ENCODE measurements at regions not wholly inside any gene's neighbourhood (a gene's known extent, or its start where the extent isn't known, plus 50 kb on each side); places are given as distances from the start of the nearest gene placed in this dataset.
"Not testable (repeated sequence)": the region's sequence is repeated elsewhere in the genome, so short reads cannot be mapped to it uniquely, and the experiment has no call there.

DNA sequence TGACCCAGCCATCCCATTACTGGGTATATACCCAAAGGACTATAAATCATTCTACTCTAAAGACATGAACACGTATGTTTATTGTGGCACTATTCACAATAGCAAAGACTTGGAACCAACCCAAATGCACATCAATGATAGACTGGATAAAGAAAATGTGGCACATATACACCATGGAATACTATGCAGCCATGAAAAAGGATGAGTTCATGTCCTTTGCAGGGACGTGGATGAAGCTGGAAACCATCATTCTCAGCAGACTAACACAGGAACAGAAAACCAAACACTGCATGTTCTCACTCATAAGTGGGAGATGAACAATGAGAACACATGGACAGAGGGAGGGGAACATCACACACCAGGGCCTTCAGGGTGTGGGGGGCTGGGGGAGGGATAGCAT is 634.2 kb downstream of the IQCM start:
- H3K27me3 Mint-ChIP-seq; H3K27ac Mint-ChIP-seq; H3K4me3 Mint-ChIP-seq; intact Hi-C loops (cut with micrococcal nuclease); H3K4me1 Mint-ChIP-seq; H3K9me3 Mint-ChIP-seq; DNase-seq; H3K36me3 Mint-ChIP-seq (ENCODE audit: low read depth): not testable (repeated sequence)

DNA sequence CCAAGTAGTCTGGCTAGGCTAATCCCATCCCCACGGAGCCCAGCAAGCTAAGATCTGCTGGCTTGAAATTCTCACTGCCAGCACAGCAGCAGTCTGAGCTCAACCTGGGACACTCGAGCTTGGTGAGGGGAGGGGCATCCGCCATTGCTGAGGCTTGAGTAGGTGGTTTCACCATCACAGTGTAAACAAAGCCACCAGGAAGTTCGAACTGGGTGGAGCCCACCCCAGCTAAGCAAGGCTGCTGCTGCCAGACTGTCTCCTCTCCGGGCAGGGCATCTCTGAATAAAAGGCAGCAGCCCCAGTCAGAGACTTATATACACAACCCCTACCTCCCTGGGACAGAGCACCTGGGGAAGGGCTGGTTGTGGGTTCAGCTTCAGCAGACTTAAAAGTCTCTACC is 639.6 kb downstream of the IQCM start:
- no peaks in the 10 kb centered on the region for H3K4me1 Mint-ChIP-seq
- no peaks in the 10 kb centered on the region for H3K36me3 Mint-ChIP-seq (ENCODE audit: low read depth)
- DNase-seq, result no peak
- intact Hi-C loops (cut with micrococcal nuclease), result no loop called here
- H3K4me3 Mint-ChIP-seq, result no peak overlapping the region
- no peaks in the 10 kb centered on the region for H3K9me3 Mint-ChIP-seq
- no peak overlapping the region for H3K27ac Mint-ChIP-seq
- no peaks in the 10 kb centered on the region for H3K27me3 Mint-ChIP-seq

DNA sequence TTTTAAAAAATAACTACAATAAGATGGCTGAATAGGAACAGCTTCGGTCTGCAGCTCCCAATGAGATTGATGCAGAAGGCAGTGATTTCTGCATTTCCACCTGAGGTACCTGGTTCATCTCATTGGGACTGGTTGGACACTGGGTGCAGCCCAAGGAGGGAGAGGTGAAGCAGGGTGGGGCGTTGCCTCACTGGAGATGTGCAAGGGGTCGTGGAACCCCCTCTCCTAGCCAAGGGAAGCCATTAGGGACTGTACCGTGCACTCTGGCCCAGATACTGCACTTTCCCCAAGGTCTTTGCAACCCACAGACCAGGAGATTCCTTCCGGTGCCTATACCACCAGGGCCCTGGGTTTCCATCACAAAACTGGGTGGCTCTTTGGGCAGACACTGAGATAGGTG is 640.1 kb downstream of the IQCM start:
- no peaks in the 10 kb centered on the region for H3K36me3 Mint-ChIP-seq (ENCODE audit: low read depth)
- H3K4me1 Mint-ChIP-seq, result no peaks in the 10 kb centered on the region
- no peaks in the 10 kb centered on the region for H3K9me3 Mint-ChIP-seq

DNA sequence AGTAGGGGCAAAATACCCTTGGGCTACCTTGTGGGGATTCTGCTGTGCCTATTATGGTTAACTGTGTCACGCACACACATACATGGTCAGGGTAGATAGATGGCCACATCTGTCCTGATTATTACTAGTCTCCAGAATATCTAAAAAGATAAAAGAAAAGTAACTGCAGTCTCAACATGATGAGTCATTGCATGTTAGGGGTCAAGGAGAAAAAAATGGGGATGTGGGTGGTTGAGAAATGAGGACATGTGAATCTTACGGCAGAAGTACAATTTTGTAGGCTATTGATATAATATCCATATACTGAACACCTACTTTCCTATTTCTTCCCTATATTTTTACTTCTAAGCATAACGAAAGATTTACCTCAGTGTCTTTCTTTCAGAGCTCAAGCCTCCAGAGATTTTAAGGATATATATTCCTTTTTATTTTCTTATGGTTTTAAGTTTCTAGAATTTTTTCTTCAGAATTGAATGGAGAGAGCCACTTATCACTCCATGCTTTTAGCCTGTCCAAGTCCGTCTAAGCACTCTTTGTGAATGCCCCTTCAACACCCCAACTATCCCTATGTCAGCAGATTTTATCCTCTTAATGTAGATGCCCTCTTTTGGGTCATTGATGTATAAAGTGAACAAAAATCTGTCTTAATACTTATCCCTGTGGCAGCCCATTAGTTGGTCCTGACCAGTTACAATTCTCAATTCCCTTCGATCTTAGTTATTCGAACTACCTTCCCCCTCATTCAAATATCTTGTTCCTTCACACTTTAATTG is 642.2 kb downstream of the IQCM start:
- Mint-ChIP-seq H3K4me1 (no peaks in the 10 kb centered on the region), H3K36me3 (ENCODE audit: low read depth) (no peaks in the 10 kb centered on the region), H3K27me3 (no peaks in the 10 kb centered on the region), H3K4me3 (no peak overlapping the region), H3K27ac (no peak overlapping the region), H3K9me3 (no peaks in the 10 kb centered on the region)
- DNase-seq, result peak; percentile 2
- intact Hi-C loops (cut with micrococcal nuclease), result no loop called here

More for the DNA sequence above, 640.1 kb downstream of the IQCM start:
- no peak for DNase-seq
- Mint-ChIP-seq H3K4me3 (no peak overlapping the region), H3K27me3 (no peaks in the 10 kb centered on the region), H3K27ac (no peak overlapping the region)
- intact Hi-C loops (cut with micrococcal nuclease), result no loop called here

DNA sequence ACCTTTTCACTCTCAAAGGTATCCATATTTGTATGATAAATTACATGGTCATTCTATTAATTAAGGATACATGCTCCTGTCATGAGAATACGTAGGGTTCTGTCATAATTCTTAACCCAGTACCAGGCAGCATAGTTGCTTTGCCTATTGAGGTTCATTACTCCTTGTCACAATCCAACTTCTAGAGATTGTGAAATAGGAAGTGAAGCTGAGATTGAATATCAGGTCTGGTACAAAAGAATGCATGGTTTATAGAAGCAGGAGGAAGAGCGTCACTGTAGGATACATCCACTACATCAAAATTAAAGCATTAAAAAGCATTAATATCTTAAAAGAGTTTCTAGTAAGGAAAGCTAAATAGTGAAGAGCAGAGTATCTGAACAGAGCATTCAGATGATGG is 647.0 kb downstream of the IQCM start:
- H3K4me3 Mint-ChIP-seq, result no peak overlapping the region
- H3K27ac Mint-ChIP-seq, result no peak overlapping the region
- H3K4me1 Mint-ChIP-seq, result no peaks in the 10 kb centered on the region
- intact Hi-C loops (cut with micrococcal nuclease), result no loop called here
- H3K9me3 Mint-ChIP-seq, result no peaks in the 10 kb centered on the region
- peak; percentile 3 for DNase-seq
- no peaks in the 10 kb centered on the region for H3K27me3 Mint-ChIP-seq
- no peaks in the 10 kb centered on the region for H3K36me3 Mint-ChIP-seq (ENCODE audit: low read depth)

DNA sequence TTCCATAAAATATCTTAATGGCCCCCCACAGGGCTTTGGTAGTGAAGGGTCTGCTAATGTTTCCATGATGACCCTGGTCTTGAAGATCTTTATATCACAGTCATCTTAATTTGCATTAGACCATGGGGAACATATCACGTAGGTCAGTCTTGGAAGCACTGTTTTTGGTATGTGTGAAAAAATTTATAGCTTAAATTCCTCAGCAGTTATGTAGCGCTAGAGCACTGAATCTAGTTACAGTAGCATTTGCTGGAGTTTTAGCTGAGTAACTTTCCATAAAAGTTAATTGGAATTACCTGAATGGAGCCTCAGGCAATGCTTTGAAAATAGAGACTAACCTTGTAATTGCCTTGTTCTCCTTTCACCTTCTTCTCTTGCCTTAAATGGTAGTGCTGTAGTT is 648.8 kb downstream of the IQCM start:
- Mint-ChIP-seq H3K9me3 (no peaks in the 10 kb centered on the region), H3K27me3 (no peaks in the 10 kb centered on the region), H3K4me1 (no peaks in the 10 kb centered on the region), H3K4me3 (no peak overlapping the region), H3K27ac (no peak overlapping the region), H3K36me3 (ENCODE audit: low read depth) (no peaks in the 10 kb centered on the region)
- intact Hi-C loops (cut with micrococcal nuclease), result no loop called here
- DNase-seq, result no peak

DNA sequence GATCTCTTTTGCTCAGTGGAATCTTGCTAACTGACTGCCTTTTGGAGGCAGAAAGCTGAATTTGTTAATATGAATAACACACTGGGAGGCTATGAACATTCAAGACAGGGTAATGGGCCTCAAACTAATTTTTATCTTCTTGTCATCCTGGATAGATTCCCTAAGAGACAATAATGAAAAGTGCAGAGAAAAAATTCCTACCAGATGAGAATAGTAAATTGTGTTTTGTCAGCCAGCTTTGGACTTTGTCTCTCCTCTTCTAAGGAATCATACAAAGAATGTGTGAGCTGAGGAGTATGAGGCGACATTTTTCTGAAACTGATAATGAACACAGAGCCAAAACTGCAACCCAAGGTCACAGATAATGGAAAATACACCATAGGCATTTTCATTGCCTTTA is 649.3 kb downstream of the IQCM start:
- no peak for DNase-seq
- intact Hi-C loops (cut with micrococcal nuclease), result no loop called here
- Mint-ChIP-seq H3K4me1 (no peaks in the 10 kb centered on the region), H3K9me3 (no peaks in the 10 kb centered on the region), H3K27me3 (no peaks in the 10 kb centered on the region), H3K27ac (no peak overlapping the region), H3K4me3 (no peak overlapping the region), H3K36me3 (ENCODE audit: low read depth) (no peaks in the 10 kb centered on the region)

DNA sequence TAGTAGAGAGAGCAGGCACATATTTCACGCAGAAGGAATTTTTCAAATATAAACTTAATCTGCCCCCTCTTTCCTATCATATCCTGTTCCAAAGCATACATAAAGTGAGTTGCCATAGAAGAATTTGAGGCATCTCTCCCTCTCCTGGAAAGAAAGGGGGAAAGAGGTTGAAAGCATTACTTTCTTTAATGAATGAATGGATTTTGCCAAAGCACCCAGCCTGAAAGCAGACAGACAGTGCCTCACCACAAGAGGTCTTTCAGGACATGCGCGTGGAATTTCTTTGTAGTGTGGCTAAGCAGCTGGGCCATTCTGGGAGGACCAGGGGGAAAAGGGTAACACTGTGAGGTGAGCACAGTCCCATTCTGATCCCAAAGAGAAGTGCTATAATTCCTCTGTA is 651.4 kb downstream of the IQCM start:
- no peak for DNase-seq
- H3K27ac Mint-ChIP-seq, result no peak overlapping the region
- no peak overlapping the region for H3K4me3 Mint-ChIP-seq
- H3K9me3 Mint-ChIP-seq, result no peaks in the 10 kb centered on the region
- H3K4me1 Mint-ChIP-seq, result no peaks in the 10 kb centered on the region
- no peaks in the 10 kb centered on the region for H3K27me3 Mint-ChIP-seq
- H3K36me3 Mint-ChIP-seq (ENCODE audit: low read depth), result no peaks in the 10 kb centered on the region
- intact Hi-C loops (cut with micrococcal nuclease), result no loop called here

DNA sequence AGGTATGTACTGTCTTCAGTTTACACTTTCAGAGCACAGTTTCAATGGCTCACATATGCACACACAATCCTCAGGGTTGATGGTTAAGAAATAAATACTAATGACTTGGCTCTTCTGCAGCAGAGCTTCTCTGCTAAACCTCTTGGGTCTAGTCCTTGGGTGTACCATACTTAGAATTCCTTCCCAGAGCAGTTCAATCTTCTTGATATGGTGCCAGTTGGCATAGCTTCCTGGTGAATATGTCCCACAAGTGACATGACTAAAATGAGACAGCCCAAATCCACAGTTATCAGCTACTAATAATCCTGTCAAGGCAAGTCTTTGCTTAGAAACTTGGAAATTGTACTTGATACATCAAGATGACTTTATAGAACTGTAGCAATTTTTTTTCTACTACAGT is 654.4 kb downstream of the IQCM start:
- intact Hi-C loops (cut with micrococcal nuclease), result no loop called here
- Mint-ChIP-seq H3K27me3 (no peaks in the 10 kb centered on the region), H3K36me3 (ENCODE audit: low read depth) (no peaks in the 10 kb centered on the region), H3K27ac (no peak overlapping the region), H3K4me3 (no peak overlapping the region), H3K9me3 (no peaks in the 10 kb centered on the region), H3K4me1 (no peaks in the 10 kb centered on the region)
- no peak for DNase-seq

DNA sequence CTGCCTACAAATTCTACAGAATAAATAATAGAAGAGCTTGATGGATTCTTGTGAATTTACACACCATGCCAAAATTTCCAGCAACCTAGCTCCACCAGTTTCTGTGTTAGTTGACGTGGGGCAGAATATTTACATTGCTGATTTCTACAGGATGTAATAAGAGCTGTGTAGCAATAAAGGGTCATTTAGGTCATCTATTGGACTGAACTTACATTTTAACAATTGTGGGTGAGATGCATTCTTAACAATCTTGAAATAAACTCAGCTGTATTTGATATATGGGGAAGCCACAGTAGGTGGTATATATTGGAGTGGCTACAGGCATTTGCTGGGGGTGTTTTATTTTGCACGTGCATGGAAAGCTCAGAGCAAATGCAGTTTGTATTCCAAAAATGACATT is 655.3 kb downstream of the IQCM start:
- Mint-ChIP-seq H3K36me3 (ENCODE audit: low read depth) (no peaks in the 10 kb centered on the region), H3K27me3 (no peaks in the 10 kb centered on the region), H3K9me3 (no peaks in the 10 kb centered on the region), H3K4me3 (no peak overlapping the region), H3K27ac (no peak overlapping the region), H3K4me1 (no peaks in the 10 kb centered on the region)
- intact Hi-C loops (cut with micrococcal nuclease), result no loop called here
- DNase-seq, result no peak

DNA sequence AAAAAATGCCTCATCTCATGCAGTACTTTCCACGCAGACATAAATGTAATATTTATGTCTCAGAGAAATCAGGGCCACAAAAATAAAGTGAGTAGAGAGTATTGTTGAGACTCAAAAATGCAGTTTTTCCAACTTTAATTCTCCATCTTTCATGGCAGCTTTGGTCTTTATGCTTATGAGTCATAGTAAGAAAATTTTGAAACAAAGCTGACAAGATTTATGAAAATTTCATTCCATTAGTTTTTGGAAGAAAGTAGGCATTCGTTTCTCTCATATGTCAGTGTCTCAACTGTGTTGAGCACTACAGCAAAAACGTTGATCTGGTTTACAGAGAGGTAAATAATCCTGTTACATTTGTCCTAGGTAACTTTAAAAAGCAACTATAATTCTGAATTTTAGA is 656.8 kb downstream of the IQCM start:
- H3K27me3 Mint-ChIP-seq, result no peaks in the 10 kb centered on the region
- DNase-seq, result no peak

DNA sequence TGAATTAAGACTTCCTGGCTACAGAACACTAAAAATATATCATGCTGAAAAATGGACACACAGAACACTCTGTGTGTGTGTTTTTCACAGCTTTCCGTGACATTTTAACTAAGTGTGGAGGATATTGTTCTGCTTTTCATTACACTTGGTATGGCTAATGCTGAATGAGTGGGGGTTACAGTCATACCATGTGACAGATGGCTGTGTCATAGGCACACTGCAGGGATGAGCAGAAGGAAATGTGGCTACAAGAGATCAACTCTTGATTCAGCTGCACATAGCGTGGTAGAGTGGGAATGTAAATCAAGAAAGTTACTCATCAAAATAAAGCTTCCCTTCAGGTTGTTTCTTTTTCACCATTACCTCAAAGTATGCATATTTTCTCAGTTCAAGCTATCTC is 669.8 kb downstream of the IQCM start:
- intact Hi-C loops (cut with micrococcal nuclease), result no loop called here
- DNase-seq, result no peak
- Mint-ChIP-seq H3K27me3 (no peaks in the 10 kb centered on the region), H3K4me3 (no peak overlapping the region), H3K36me3 (ENCODE audit: low read depth) (no peaks in the 10 kb centered on the region), H3K27ac (no peak overlapping the region), H3K9me3 (no peaks in the 10 kb centered on the region), H3K4me1 (no peaks in the 10 kb centered on the region)

More for the DNA sequence above, 656.8 kb downstream of the IQCM start:
- intact Hi-C loops (cut with micrococcal nuclease), result no loop called here
- Mint-ChIP-seq H3K9me3 (no peaks in the 10 kb centered on the region), H3K27ac (no peak overlapping the region), H3K4me1 (no peaks in the 10 kb centered on the region), H3K36me3 (ENCODE audit: low read depth) (no peaks in the 10 kb centered on the region), H3K4me3 (no peak overlapping the region)

DNA sequence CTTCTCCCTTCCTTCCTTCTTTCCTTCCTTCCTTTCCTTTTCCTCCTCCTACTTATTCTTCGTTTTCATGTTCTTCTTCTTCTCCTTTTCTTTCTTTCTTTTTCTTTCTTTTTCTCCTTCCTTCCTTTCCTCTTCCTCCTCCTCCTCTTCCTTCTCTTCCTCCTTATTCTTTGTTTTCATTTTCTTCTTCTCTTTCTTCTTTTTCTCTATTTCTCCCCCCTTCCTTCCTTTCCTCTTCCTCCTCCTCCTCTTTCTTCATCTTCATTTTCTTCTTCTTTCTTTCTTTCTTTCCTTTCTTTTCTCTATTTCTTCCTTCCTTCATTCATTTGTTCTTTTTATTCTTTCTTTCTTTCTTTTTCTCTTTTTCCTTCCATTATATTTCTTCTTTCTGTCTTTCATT is 671.6 kb downstream of the IQCM start:
- DNase-seq, result no peak
- no peaks in the 10 kb centered on the region for H3K9me3 Mint-ChIP-seq
- no peak overlapping the region for H3K27ac Mint-ChIP-seq
- H3K36me3 Mint-ChIP-seq (ENCODE audit: low read depth), result no peaks in the 10 kb centered on the region
- H3K4me1 Mint-ChIP-seq, result no peaks in the 10 kb centered on the region
- H3K4me3 Mint-ChIP-seq, result no peak overlapping the region
- no peaks in the 10 kb centered on the region for H3K27me3 Mint-ChIP-seq
- intact Hi-C loops (cut with micrococcal nuclease), result no loop called here

DNA sequence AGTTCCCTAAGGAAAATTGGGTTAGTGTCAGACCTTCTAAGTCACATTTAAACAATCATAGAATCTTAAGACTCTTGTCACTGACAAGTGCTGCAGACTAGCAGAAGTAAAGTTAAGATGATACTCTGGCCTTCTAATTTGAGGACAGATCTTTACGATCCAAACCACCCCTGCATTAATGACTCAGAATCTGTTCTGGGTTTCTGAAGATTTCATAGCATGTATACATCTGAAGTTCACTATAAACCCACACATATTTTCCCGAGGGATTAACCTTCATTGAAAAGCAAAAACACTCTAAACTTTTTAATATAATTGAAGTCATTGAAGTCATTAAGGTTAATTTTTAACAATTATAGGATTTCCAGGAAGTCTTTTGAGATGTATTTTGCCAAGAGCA is 674.3 kb downstream of the IQCM start:
- intact Hi-C loops (cut with micrococcal nuclease), result no loop called here
- no peak overlapping the region for H3K27ac Mint-ChIP-seq
- H3K36me3 Mint-ChIP-seq (ENCODE audit: low read depth), result no peaks in the 10 kb centered on the region
- no peaks in the 10 kb centered on the region for H3K4me1 Mint-ChIP-seq
- H3K4me3 Mint-ChIP-seq, result no peak overlapping the region
- no peak for DNase-seq
- H3K9me3 Mint-ChIP-seq, result no peaks in the 10 kb centered on the region
- H3K27me3 Mint-ChIP-seq, result no peaks in the 10 kb centered on the region

DNA sequence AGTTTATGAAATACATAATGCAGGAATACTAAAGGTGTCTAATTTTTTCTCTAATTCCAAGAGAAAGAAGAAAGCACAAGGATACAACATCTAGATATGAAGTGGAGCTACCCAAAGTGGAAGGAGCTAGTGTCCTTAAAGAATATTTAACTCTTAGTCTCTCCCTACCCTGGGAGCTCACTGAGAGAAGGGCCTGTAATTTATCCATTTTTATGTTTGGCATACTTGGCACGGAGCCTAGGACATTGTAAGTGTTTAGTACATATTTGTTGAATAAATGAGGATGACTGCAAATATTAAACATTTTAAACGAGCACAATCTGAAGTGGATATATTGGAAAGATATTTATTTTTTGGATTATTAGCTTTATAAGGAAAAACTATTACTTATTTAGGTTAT is 674.8 kb downstream of the IQCM start:
- no peaks in the 10 kb centered on the region for H3K4me1 Mint-ChIP-seq
- H3K9me3 Mint-ChIP-seq, result no peaks in the 10 kb centered on the region
- H3K27me3 Mint-ChIP-seq, result no peaks in the 10 kb centered on the region
- intact Hi-C loops (cut with micrococcal nuclease), result no loop called here
- no peak overlapping the region for H3K27ac Mint-ChIP-seq
- DNase-seq, result no peak
- H3K36me3 Mint-ChIP-seq (ENCODE audit: low read depth), result no peaks in the 10 kb centered on the region
- H3K4me3 Mint-ChIP-seq, result no peak overlapping the region

All from activated CD4-positive, alpha-beta T cell treated with anti-CD3 and anti-CD28 coated beads, Interleukin-2, amount 10 ng/mL, durations not matched to agents 24 days and 14 days (primary cell).